GM12874 (cell line): ENCODE measurements at regions not wholly inside any gene's neighbourhood (a gene's known extent, or its start where the extent isn't known, plus 50 kb on each side); places are given as distances from the start of the nearest gene placed in this dataset.

Source experiments
- TF ChIP-seq, protein P1 (sequence below): IDR thresholded peaks from 2 replicates; pipeline ENCODE4 v1.5.1; 2011; ENCODE audit warnings: low read depth, mild to moderate bottlenecking, control low read depth, low read length, moderate library complexity; ENCODE audit not compliant: insufficient read depth

DNA sequence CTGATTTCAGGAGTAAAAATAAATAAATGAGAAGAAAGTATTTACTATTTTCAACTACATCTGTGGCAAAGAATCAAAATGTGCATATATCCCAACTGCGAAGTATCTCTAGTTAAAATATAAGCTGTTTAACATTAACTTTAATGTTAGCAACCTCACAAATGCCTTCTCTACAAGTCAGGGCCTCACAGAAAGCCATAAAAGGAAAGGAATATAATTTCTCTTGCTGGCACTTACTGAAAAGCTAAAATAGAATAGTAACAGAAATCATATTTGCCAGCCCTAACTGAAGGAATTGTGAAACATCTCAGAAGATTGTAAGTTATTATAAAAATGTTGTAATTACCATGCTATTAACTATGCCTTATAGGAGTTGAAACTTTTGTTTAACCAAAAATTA, 65.1 kb upstream of the MBNL1 start:
- TF ChIP-seq, protein P1, sequence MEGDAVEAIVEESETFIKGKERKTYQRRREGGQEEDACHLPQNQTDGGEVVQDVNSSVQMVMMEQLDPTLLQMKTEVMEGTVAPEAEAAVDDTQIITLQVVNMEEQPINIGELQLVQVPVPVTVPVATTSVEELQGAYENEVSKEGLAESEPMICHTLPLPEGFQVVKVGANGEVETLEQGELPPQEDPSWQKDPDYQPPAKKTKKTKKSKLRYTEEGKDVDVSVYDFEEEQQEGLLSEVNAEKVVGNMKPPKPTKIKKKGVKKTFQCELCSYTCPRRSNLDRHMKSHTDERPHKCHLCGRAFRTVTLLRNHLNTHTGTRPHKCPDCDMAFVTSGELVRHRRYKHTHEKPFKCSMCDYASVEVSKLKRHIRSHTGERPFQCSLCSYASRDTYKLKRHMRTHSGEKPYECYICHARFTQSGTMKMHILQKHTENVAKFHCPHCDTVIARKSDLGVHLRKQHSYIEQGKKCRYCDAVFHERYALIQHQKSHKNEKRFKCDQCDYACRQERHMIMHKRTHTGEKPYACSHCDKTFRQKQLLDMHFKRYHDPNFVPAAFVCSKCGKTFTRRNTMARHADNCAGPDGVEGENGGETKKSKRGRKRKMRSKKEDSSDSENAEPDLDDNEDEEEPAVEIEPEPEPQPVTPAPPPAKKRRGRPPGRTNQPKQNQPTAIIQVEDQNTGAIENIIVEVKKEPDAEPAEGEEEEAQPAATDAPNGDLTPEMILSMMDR: no peak

DNA sequence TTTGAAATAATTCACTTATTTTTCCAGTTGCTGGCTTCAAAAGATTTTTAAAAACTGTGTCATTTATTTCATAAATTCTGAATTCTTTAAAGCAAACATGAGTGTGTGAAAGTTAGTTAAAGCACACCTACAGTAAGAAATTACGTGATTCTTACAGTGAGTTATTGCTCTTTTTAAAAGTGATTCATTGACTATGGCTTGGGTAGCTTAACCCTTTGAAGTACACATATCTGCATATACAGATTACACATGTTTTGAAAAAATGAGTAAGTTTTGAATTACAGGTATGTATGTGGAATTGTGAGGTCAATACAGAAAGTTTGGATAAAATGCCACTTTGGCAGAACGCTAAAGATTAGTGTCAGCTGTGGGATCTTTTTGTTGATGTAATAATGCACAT, 64.5 kb upstream of the MBNL1 start:
- TF ChIP-seq, protein P1: no peak

DNA sequence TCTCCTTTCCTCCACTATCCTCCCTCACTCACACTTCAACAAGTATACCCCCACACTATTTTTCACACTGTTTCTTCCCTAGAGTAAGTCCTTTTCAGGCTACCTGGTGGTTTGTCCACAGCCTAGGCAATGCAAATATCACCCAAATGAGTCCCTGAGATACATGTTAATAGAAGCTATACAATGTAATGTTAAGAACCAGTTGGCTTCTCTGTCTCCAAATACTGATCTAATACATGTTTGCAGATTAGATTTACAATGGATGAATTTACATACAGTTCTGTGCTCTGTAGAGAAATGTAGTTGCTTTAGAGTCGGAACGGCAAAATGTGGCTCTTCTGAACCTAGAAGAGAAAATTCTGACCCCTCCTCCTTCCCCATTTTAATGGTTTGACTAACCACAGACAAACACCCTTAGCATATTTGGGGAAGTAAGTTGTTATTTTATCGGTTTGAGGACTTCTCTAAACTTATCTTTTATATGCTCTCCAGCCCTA, 63.6 kb upstream of the MBNL1 start:
- TF ChIP-seq, protein P1: no peak

DNA sequence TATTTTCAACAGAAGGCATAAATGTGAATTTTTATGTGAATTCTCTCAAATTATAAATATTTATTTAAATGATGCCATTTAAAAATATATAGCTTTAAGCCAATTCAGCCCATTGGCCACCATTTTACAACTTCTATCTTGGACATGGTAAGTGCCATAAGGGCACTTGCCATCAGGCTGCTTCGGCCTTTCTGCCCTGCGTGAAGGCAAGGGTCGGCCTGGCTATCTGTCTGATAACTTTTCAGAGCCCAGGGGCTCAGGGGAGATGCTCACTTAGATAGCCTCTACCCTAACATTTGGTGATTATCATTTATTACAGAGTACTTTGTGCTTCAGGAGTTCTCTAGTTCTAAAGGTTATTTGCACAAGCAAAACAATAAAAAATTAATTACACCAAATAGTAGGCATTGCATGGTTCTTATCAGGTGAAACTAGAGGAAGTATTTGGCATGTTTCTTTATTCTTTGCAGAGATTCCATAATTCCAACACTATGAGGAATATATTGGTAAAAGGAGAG, 62.4 kb upstream of the MBNL1 start:
- TF ChIP-seq, protein P1: no peak

DNA sequence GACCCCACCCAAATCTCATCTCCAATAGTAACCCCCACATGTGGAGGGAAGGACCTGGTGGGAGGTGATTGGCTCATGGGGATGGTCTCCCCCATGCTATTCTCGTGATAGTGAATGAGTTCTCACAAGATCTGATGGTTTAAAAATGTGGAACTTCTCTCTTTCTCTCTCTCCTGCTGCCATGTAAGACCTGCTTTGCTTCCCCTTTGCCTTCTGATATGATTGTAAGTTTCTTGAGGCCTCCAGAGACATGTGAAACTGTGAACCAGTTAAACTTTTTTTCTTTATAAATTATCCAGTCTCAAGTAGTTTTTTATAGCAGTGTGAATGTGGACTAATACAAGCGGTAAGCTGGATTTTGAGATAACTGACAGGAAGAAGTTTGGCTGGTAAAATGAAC, 60.3 kb upstream of the MBNL1 start:
- TF ChIP-seq, protein P1: no peak

DNA sequence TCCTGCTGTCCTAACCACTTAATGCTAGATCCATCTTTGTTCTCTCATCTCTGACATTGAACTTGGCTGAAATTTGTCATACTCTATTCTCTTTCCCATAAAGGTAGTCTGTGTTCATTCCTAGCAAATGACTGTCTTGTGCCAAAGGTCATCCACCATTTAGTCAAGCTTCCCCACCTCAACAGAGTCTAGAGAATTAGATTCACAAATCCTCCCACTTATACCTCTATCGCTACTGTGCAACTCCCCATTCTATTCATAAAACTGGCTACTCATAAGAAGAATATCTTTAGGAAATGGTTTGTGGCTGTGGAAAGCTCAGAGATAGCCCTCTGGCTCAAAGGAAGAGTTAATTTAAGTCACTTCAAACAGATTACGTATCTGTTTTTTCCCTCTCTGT, 59.7 kb upstream of the MBNL1 start:
- TF ChIP-seq, protein P1: no peak

DNA sequence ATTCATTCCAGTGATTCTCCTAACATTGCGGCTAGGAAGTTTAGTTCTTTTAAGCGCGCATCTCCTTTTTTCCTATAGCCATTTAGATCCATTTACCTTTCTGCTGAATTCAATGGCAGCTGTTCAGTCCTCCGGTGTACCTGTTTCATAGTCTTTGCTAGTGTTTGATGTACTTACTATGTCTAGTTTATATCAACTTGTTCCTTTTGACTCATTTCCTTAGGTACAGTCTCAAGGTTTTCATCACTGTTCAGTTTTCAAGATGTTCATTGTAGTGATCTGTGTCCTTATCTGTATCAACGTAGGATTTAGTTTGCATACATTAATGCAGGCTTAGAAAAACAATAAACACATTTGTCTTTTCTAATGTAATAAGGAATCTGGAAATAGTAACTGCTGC, 59.0 kb upstream of the MBNL1 start:
- TF ChIP-seq, protein P1: no peak
